GM19324 (cell line): ENCODE measurements at regions not wholly inside any gene's neighbourhood (a gene's known extent, or its start where the extent isn't known, plus 50 kb on each side); places are given as distances from the start of the nearest gene placed in this dataset.

Experiments
- ATAC-seq: cut with Tn5 transposase; IDR thresholded peaks from one replicate; pipeline ENCODE4 v1.9.1; 2021; ENCODE audit warnings: mild to moderate bottlenecking, moderate library complexity; ENCODE audit not compliant: unreplicated experiment, low FRiP score

DNA sequence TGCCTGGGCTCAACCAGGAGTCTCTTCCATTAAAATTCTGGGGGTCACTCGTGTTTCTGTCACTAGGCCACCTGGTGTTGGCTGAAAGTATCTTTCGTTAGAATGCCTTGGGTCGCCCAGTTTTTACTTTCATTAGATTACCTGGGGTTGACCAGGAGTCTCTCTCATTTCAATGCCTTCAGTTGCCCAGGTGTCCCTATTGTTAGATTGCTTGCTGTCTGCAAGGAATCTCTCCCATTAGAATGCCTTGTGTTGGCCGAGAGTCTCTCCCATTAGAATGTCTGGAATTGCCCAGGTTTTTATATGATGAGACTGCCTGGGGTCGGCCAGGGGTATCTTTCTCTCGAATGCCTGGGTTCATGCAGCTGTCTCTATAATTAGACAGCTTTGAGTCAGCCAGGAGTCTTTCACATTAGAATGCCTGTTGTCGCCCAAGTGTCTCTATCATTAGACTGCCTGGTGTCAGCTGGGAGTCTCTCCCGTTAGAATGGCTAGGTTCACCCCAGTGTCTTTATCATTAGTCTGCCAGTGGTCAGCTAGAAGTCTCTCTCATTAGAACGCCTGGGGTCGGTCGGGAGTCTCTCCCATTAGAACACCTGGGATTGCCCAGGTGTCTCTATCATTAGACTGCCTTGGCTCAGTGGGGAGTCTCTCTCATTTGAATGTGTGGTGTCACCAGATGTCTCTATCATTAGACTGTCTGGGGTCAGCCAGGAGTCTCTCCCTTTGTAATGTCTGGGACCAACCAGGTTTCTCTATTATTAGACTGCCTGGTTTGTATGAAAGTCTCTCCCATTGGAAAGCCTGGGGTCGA, 1446.8 kb downstream of the UQCRFS1 start:
- ATAC-seq = no peak

DNA sequence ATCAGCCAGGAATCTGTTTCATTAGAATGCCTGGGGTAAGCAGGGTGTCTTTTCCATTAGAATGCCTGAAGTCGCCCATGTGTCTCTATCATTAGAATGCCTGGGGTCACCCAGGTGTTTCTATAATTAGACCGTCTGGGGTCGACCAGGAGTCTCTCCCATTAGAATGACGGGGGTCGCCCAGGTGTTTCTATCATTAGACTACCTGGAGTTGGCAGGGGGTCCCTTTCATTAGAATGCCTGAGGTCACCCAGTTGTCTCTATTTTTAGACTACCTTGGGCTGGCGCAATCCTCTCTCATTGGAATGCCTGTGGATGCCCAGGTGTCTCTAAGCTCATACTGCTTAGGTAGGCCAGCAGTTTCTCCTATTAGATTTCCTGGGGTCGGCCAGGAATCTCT, 1447.6 kb downstream of the UQCRFS1 start:
- no peak for ATAC-seq

DNA sequence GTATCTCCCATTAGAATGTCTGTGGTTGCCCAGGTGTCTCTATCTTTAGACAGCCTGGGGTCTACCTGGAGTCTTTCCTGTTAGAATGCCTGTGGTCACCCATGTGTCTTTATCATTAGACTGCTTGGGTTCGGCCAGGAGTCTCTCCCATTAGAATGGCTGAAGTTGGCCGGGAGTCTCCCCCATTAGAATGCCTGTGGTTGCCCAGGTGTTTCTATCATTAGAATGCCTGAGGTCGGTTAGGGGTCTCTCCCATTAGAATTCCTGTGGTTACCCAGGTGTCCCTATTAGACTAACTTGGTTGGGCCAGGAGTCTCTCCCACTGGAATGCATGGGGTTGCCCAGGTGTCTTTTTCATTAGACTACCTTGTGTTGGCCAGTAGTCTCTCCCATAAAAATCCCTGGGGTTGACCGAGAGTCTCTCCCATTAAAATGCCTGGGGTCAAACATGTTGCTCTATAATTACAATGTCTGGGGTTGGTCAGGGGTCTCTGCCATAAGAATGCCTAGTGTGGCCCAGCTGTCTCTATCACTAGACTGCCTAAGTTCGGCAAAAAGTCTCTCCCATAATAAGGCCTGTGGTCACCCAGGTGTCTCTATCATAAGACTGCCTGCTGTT, 1448.7 kb downstream of the UQCRFS1 start:
- ATAC-seq = no peak

DNA sequence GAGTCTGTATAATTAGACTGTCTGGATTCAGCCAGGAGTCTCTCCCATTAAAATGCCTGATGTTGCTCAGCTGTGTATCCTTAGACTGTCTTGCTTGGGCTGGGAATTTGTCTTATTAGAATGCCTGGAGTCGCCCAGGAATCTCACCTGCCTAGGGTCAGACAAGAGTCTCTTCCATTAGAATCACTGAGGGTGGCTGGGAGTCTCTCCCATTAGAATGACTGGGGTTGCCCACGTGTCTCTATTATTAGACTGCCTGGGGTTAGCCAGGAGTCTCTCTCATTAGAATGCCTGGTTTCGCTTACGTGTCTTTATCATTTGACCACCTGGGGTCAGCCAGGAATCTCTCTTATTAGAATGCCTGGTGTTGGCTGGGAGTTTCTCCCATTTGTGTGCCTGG, 1450.0 kb downstream of the UQCRFS1 start:
- ATAC-seq = no peak

DNA sequence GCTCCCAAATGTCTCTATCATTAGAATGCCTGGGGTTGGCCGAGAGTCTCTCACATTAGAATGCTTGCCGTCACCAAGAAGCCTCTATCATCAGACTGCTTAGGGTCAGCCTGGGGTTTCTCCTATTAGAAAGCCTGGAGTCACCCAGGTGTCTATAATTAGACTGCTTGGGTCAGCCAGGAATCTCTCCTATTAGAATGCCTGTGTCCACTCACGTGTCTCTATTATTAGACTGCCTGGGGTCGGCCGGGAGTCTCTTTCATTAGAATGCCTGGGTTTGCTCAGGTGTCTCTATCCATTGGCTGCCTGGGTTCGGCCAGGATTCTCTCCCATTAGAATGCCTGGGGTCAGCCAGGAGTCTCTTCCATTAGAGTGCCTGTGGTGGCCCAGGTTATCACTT, 1453.1 kb downstream of the UQCRFS1 start:
- no peak for ATAC-seq

DNA sequence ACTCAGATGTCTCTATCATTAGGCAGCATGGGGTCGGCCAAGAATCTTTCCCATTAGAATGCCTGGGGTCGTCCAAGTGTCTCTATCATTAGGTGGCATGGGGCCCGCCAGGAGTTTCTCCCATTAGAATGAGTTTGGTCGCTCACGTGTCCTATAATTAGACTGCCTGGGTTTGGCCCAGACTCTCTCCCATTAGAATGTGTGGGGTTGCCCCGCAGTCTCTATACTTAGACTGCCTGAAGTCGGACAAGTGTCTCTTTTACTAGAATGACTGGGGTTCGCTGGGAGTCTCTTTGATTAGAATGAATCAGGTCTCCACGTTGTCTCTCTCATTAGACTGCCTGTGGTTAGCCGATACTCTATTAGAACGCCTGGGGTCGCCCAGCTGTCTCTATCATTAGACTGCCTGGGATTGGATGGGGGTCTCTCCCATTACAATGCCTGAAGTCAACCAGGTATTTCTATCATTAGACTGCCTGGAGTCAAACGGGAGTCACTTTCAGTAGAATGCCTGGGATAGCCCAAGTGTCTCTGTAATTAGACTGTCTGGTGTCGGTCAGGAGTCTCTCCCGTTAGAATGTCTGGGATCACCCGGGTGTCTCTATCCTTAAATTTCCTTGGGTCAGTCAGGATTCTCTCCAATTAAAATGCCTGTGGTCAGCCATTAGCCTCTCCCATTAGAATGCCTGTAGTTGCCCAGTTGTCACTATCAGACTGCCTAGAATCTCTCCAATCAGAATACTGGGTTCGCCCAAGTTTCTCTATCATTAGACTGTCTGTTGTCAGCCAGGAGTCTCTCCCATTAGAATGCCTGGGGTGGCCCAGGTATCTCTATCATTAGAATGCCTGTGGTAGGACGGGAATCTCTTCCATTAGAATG, 1454.1 kb downstream of the UQCRFS1 start:
- ATAC-seq = no peak

DNA sequence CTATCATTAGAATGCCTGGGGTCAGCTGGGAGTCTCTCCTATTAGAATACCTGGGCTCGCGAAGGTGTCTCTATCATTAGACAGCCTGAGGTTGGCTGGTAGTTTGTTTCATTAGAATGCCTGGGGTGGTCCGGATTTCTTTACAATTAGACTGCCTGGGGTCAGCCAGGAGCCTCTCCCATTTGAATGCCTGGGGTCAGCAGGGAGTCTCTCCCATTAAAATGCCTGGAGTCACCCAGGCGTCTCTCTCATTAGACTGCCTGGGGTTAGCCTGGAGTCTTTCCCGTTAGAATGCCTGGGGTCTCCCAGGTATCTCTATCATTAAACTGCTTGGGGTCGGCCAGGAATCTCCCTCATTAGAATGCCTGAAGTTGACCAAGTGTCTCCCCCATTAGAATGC, 1458.3 kb downstream of the UQCRFS1 start:
- no peak for ATAC-seq

DNA sequence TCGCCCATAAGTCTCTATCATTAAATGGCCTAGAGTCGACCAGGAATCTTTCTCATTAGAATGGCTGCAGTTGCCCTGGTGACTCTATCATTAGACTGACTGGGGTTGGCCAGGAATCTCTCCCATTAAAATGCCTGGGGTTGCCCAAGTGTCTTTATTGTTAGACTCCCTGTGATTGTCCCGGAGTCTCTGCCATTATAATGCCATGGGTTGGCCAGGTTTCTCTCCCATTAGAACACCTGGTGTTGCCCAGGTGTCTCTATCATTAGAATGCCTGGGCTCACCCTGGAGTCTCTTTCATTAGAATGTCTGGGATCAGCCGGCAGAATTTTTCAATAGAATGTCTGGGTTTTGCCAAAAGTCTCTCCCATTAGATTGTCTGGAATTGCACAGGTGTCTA, 1459.3 kb downstream of the UQCRFS1 start:
- no peak for ATAC-seq

DNA sequence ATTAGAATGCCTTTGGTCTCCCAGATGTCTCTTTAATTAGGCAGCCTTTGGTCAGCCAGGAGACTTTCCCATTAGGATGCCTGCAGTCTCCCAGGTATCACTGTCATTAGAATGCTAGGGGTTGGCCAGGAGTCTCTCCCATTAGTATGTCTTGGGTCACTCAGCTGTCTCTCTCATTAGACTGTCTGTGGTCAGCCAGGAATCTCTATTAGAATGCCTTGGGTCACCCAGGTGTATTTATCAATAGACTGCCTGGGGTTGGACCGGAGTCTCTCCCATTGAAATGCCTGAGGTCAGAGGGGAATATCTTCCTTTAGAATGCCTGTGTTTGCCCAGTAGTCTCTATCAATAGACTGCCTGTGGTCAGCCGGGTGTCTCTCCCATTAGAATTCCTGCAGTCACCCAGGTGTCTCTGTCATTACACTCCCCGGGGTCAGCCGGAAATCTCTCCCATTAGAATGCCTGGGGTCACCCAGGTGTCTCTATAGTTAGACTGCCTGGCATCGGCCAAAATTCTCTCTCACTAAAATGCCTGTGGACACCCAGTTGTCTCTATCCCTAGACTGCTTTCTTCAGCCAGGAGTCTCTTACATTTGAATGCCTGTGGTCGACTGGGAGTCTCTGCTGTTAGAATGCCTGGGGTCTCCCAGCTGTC, 1460.3 kb downstream of the UQCRFS1 start:
- ATAC-seq = no peak

DNA sequence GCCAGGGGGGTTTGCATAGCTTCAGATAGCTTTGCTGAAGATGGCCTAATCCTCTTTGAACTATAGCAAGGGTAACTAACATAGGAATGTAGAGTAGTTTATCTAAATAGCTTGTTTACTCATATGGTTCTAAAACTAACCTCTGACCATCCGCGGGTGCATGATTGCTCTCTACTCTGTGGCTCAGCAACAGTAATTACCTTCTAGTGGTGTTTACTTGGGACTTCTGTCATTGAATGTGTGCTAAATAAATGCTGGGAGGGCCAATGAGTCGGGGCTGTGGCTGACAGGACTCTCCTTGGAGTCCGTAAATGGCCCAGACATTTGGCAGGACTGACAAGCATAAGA, 1461.9 kb downstream of the UQCRFS1 start:
- ATAC-seq = no peak

DNA sequence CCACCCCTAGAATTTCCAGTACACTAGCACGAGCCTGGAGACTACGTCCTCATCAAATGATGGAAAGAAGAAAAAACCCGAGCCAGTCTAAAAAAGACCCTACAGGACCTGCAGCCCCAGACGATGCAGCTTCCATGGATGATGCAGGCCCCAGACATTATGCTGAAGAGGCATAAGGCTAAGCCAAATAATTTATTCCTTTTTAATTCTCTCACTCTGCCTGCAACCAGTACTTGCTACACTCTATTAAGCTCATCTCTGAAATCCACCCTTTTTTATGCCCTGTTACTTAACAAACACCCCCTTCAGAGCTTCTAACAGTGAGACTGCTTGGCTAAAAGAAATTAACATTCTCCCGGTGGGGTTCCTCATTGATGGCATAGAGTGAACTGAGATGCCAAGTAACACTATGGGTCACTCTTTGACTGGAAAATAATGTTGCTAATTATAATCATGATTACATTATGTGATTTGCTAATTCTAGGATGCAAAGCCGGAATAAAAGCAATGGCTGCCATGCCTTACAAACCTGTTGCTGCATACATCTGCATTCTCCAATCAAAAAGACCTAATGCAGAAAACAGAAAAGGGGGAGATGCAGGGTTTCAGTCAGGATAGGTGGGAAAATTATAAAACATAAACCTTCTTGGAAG, 1462.4 kb downstream of the UQCRFS1 start:
- ATAC-seq = no peak

DNA sequence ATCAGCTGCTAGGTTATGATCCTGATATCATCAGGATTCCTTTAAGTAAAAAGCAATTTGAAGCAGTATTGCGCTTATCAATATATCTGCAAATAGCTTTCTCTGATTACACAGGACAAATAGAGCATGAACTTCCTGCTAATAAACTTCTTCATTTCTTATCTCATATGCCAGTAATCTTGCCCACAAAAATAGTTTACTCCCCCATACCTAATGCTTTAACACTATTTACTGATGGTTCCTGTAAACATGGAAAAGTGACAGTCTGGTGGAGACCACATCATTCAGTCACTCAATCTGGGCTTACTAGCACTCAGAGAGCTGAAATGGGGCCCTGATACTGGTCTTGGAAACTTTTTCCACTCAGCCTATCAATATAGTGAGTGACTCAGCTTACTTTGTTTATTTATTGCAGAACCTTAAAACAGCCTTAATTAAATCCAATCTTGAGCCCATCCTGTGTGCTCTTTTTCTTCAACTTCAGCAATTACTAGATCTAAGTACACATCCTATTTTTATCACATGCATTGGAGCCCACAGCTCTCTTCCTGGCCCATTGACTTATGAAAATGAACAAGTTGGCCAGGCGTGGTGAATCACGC, 1464.3 kb downstream of the UQCRFS1 start:
- no peak for ATAC-seq

DNA sequence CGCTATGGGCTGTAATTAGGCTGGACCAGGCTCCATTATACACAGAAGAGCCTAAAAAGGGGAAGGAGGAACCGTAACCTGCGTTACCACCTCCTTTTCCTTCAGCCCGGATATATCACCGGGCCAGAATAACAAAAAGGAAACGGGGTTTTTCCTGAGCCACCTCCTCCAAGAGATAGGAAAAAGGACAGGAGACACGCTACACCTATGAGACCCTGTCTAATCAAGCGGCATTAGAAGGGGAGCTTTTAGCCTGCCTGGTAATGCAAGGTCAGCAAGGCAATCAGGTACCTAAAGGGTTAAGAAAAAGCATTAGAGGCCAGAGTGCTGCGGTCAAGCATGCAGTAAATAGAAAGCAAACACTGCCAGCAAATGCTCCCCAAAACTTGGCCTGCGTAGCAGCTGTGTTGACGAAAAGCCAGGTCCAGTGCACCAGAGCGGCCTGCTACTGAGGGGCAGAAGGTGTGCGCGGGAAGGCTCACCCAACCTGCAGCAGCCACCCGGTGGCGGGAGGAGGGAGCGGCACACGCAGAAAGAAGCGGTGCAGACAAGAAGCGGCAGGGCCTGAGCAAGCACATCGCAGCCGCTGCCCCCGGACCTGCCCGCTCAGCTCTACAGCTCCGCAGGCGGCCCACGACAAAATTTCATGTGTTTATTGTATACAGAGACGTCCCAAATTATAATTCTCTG, 1466.1 kb downstream of the UQCRFS1 start:
- no peak for ATAC-seq

DNA sequence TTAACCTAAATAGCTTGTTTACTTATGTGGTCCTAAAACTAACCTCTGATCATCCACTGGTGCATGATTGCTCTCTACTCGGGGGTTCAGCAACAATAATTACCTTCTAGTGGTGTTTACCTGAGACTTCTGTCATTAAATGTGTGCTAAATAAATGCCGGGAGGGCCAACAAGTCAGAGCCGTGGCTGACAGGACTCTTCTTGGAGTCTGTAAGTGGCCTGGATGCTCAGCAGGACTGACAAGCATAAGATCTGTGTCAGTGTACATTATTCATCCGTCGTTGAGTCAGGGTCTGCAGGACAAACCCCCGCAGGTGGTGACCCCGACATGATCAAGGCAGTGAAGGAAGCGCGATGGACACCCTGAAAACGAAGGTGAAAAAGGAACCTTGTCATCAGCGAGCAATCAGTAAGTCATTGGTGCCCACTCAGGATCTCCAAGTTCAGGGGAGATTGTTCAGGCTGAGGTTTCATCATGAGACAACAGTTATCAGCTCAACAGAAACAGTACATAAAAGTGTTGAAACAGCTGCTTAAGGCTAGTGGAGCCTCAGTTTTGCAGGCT, 1466.9 kb downstream of the UQCRFS1 start:
- no peak for ATAC-seq

DNA sequence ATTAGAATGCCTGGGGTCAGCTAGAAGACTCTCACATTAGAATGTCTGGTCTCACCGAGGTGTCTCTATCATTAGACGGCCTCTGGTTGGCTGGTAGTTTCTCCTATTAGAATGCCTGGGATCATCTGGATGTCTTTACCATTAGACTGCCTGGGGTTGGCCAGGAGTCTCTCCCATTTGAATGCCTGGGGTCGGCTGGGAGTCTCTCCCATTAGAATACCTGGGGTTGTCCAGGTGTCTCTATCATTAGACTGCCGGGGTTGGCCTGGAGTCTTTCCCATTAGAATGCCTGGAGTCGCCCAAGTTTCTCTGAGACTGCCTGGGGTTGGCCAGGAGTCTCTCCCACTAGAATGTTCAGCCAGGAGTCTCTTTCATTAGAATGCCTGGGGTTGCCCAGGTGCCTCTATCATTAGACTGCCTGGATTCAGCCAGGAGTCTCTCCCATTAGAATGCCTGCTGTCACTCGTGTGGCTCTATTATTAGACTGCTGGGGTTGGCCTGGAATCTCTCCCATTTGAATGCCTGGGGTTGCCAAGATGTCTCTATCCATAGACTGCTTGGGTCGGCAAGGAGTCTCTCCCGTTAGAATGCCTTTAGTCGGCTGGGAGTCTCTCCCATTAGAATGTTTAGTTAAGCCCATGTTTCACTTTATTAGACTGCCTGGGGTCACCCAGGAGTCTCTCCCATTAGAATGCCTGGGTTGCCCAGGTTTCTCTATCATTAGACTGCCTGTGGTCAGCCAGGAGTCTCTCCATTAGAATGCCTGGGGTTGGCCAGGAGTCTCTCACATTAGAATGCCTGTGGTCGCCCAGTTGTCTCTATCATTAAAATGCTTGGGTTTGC, 1467.8 kb downstream of the UQCRFS1 start:
- ATAC-seq = no peak

DNA sequence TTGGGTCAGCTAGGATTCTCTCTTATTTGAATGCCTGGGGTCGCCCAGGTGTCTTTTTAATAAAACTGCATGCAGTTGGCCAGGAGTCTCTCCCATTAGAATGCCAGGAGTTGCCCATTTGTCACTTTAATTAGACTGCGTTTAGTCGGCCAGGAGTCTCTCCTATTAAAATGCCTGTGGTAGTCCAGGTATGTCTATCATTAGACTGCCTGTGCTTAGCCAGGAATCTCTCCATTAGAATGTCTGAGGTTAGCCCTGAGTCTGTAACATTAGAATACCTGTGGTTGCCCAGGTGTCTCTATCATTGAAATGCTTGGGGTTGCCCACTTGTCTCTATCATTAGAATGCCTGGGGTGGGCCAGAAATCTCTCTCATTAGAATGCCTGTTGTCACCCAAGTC, 1470.9 kb downstream of the UQCRFS1 start:
- ATAC-seq = no peak

DNA sequence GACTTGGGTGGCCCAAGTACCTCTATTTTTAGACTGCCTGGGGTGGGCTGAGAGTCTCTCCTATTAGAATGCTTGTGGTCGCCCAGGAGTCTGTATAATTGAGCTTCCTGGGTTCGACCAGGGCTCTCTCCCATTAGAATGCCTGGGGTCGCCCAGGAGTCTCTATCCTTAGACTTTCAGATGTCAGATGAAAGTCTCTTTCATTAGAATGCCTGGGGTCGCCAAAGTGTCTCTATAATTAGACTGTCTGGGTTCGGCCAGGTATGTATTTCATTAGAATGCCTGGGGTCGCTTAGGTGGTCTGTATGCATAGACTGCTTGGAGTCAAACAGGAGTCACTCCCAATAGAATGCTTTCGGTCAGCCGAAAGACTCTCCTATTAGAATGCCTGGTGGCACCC, 1471.7 kb downstream of the UQCRFS1 start:
- no peak for ATAC-seq

DNA sequence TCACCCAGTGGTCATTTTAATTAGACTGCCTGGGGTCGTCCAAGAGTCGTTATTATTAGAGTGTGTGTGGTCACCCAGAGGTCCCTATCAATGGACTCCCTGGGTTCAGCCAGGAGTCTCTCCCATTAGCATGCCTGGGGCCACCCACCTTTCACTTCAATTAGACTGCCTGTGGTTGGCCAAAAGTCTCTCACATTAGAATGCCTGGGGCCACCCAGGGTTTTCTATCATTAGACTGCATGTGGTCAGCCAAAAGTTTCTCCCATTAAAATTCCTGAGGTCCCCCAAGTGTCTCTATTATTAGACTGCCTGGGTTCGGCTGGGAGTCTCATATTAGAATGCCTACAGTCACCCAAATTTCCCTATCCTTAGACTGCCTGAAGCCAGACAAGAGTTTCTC, 1472.6 kb downstream of the UQCRFS1 start:
- ATAC-seq = no peak
